ENCODE measurements at regions not wholly inside any gene's neighbourhood (a gene's known extent, or its start where the extent isn't known, plus 50 kb on each side); places are given as distances from the start of the nearest gene placed in this dataset.

DNA sequence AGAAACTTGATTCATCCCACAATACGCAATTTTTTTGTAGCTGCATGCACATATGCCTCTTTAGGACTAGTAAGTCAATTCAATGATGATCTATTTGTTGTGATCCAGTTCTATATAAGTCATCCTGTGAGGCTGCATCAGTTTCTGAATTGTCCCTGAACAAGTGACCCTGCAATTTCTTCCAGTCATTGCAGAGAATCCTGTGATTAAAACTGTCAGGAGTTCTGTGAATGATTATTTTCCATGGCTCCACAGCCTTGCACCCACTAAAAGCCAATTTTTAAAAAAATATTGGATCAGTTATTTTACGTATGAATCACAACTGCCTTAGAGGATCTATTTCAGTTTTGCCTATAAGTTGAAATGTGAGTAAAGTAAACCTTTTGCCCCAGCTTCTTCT lies 1585.0 kb upstream of the ACVR2A start:
- DNase-seq: no peak

DNA sequence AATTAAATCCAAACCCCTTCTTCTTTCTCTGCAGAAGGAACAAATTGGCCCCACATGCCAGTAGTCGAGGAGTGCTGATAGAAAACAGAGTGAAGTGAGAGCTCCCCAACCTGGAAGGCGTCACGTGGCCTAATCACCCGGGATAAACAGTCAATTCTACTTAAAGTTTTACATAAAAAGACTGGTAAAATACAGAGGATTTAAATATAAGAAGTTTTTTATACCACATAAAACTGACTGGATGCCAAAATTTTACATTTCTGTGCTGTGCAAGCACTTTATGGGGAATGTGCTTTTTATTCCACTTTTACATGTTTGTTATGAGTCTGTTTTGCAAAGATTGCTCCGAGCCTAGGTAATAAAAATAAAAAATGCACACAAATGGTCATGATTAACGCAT lies 1586.8 kb upstream of the ACVR2A start:
- DNase-seq: no peak

GRCh38 chr2:146252119-146252518 lies 1592.7 kb upstream of the ACVR2A start:
- DNase-seq: no peak

DNA sequence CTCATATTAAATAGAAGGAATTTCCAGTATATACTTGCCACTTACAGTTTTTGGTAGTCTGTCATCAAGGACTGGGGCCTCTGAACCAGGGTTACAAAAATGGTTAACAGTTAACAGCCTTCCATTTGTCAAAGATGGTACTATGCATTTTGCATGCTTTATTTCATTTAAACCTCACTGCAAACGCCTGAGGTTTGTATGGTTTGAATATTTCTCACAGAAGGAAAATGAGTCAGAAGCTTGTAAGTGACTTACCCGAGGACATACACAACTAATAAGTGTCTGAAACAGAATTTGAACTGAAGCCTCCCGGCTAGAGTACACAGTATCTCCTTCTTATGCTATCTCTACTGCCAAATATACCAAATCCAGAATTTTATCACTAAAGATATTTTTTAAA lies 1593.5 kb upstream of the ACVR2A start:
- DNase-seq: no peak

DNA sequence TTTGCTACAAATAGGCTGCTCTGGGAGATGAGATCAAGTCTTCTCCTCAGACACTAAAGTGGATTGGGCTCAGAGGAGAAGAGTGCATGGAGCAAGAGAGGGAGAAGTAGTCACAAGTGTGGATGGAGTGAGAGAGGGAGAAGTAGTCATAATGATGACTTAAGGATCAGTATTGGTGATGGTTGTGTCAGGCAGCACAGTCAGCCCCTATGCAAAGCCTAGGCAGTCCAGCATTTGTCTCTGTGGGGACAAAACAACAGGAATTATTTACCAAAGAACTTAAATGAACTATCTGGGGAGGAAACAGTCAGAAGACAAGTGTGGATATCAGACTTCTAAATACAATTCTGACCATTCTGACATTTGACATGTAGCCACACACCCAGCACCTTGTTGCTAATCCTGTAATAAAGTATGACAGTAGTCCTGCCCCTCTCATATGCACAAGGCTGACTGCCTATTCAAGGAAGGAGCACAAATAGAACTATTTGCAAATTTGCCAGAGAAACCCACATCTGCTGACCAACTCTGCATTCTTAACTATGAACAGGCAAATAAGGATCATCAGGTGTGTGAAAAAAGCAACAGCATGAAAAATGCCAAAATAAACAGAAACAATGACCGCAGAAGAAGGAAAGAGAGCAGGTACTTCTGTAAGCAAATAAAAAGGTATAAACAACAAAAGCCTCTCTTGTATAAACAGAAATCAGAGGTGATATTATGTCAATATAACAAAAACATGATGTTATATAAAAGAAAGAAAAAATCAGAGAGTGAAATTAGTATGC lies 1597.9 kb upstream of the ACVR2A start:
- no peak for DNase-seq

DNA sequence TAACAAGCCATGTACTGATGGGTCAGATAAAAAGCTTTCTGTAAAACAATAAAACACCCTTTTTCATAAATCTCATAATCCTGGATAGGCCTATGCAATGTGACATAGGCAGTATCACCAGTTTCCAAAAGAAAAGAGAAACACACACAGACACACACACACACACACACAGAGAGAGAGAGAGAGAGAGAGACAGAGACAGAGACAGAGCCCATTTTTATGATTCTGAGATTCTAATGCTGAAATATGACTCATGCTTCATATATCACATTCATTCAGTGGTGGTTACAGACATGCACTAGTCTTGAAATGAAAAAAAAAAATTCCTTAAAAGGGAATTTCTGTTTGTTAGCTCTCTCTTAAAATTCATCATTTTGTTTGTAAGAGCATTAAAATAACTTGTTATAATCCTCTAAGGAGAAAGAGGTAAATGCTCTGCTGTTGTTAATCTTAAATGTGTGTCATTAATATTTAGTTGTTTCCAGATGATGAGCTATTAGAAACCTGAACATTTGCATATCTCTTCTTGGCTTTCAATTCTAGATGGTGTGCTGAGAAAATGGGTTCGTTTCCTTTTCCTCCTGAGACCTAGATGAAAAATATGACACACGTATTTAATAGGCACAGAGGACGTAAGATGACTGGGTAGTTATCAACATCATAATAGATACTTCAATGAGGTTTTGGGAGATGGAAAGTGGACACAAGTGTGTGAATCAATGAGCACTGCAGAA lies 1598.7 kb upstream of the ACVR2A start:
- DNase-seq: no peak

GRCh38 chr2:146244830-146245229 lies 1600.0 kb upstream of the ACVR2A start:
- DNase-seq: no peak

DNA sequence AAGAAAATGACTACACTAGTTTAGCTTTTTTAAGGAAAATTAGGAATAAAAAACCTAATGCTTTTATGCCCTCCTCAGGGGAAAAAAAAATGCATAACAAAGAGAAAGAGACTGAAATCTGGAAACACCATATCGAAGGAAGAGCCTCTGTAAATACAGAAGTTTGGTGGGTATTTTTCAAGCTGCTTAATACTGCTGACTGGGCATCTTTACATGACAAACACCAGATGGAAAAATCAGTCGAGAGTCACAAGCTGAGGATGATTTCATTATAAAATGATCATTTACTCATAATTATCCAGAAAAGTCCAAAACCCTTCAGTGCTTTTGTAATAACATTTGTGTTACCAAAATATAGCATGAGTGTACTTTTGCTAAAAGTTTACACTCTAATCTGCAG lies 1600.7 kb upstream of the ACVR2A start:
- no peak for DNase-seq

DNA sequence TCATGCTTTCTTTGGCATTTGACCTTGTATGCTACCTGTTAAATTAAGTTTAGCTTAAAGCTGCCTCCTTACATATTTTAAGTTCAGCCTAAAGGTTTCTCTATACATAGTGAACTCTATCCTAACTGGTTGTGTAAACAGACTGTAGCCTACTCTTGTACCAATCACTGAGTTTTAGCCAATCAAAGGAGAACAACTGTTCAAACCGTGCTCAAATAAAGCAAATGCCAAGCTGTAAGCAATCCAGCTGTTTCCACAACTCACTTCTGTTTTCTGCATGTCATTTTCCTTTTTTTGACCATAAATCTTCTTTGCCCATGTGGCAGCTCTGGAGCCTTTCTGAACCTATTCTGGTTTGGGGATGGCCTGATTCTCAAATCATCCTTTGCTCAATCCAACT lies 1603.8 kb upstream of the ACVR2A start:
- no peak for DNase-seq

DNA sequence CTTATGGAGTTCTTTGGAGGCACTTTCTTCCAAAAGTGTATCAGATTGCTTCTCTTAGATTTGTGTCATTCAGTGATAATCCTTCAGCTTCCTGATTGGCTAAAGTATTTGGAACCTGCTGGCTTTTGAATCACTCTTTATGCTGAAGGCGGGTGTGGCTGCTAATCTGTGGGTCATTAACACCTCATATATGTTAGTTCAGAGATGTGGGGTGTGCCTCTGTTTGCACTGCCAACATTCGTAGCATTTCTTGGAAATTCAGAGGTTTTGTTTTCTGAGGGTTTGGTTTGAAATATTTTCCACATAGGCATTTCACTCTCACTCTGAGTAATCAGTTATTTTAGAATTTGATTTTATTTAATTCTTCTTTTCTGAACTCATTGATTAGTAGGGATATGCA lies 1604.4 kb upstream of the ACVR2A start:
- DNase-seq: peak; percentile 79

- peak; percentile 84 for DNase-seq
Measured at GRCh38 chr2:146239392-146240135, 1605.3 kb upstream of the ACVR2A start.

DNA sequence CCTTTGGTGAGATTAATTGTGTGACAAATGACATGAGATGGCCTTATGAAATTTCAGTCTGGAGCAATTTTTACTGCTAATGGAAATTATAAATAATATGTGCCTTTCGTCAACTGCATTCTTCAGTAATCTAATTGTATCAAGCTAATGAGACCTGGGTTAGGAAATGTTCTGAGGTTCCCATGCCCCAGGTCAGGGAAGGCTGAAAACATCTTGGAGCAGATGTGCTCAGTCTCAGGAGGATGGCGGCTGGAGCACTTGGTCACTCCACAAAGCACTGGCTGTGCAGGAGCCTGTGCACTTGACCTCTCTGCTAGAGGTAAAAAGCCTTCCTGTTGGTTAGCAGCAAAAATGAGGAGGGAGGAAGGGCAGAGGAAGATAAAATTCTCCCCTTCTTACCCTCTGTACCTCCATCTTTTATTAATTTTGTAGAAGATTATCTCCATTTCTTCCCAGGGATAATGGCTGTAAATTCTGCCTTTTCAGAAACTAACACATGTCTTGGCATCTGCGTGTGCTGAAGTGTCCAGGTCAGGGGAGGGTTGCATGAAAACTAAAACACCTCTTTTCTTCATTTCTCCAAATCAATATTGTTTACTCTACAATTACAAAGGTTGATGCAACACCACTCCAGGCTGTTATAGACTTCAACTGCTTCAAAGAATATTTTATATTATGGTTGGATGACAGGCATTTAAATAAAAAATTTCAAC lies 1606.4 kb upstream of the ACVR2A start:
- no peak for DNase-seq

DNA sequence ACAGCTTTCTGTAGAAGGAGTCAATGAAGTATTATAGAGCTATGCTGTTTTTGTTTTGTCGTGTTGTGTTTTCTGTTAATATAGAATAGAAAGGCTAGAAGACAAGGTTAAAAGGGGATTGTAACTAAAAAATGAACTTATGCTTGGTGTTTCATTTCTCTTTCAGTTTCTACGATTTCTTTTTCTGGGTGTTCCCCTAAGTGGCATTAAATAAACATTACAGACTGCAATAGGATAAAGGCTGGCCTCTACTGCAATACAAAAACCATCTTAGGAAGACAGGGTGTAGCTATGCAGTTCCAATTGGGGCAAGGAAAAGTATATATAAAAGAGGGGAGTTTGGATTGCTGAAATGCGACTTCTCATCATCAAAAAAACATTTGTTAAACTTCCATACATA lies 1609.7 kb upstream of the ACVR2A start:
- no peak for DNase-seq

GRCh38 chr2:146229508-146230155 lies 1615.2 kb upstream of the ACVR2A start:
- no peak for DNase-seq

DNA sequence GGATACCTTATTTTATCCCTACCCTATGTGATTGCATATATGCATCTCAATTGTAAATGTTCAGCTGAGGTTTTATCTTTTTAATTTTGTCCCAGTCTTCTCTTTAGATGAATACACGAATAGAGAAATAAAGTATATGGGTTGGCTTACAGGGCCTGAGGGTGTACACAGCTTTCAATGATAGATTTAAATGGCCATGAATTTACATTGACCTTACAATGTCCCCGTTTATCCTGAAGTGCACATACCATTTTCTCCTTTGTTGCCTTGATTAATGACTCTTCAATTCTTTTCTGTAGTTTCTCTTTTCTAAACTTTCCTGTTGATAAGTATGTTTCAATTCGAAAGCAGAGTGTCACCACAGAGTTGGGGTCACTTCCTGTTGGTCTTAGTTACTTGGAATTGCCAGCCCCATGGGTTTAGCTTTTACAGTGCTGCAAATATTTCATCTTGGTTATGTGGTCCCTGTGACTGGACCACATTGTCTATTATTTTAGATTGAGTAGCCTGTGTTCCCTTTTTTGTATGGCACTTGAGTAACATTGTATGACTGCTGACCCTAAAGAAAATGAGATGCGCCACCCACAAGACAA lies 1616.3 kb upstream of the ACVR2A start:
- no peak for DNase-seq

GRCh38 chr2:146228020-146228393 lies 1616.8 kb upstream of the ACVR2A start:
- no peak for DNase-seq

DNA sequence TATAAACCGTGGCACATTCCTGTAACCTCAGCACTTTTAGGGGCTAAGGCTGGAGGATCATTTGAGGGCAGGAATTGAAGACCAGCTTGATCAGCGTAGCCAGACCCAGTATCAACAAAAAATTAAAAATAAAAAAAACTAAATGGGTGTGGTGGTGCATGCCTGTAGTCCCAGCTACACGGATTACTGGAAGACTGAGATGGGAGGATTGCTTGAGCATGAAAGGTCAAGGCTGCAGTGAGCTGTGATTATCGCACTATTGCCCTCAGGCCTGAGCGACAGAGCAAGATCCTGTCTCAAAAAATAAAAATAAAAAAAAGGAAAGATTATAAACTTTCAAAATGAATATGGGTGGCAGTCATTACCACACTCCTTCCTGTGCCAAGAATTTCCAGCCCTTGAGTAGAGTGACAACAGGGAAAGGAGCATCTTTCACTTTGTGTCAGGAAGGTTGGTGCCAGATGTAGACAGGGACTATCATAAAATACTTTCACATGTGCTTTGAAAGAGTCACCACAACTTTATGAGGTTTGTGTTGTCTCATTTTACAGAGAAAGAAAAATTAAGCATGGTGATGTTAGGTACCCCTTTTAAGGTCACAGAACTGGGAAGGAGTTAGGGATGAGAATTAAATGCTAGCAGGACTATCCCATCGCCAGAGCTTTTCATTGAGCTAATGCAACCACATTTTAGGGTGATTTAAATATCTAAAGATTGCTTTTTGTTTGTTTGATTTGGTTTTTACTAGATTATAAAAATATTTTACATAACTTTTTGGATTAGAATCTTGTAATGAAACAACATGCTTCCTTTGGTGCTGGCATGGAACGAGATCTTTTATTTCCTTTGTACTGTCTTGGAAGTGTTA lies 1617.4 kb upstream of the ACVR2A start:
- DNase-seq: no peak

GRCh38 chr2:146226077-146226476 lies 1618.8 kb upstream of the ACVR2A start:
- DNase-seq: no peak

DNA sequence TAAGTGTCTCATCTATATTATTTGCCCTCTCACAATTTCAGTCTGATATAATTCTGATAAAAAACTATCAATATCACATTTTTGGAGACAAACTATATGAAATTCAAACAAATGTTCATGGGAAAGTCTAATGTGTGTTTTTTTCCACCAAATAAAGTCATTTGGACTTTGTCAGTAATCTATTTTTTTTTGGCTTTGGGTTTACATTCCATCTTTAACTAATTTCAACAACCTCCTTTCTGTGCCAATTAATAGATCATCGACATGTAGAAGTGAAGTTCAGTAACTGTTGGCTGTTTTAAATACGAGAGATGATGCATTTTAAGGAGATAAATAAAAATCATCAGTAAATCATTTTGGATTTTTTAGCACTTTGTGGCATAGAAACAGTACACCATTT lies 1623.0 kb upstream of the ACVR2A start:
- no peak for DNase-seq

- DNase-seq: no peak
Measured at GRCh38 chr2:146220957-146221356, 1623.9 kb upstream of the ACVR2A start.

Data from skin of body (tissue), 1 donor.